ENCODE measurements at regions not wholly inside any gene's neighbourhood (a gene's known extent, or its start where the extent isn't known, plus 50 kb on each side); places are given as distances from the start of the nearest gene placed in this dataset.
"Not testable (repeated sequence)": the region's sequence is repeated elsewhere in the genome, so short reads cannot be mapped to it uniquely, and the experiment has no call there.

GRCh38 chr11:98277251-98277912 lies 743.4 kb upstream of the CNTN5 start:
- DNase-seq: no peak

- DNase-seq: no peak
These were observed 731.0 kb upstream of the CNTN5 start for GRCh38 chr11:98289617-98290263.

- DNase-seq: no peak
These were observed 724.5 kb upstream of the CNTN5 start for GRCh38 chr11:98296091-98296880.

- DNase-seq: no peak
These were observed 720.0 kb upstream of the CNTN5 start for GRCh38 chr11:98300719-98301118.

GRCh38 chr11:98307827-98308491 lies 712.8 kb upstream of the CNTN5 start:
- no peak for DNase-seq

GRCh38 chr11:98330306-98330705 lies 690.4 kb upstream of the CNTN5 start:
- not testable (repeated sequence) for DNase-seq

- DNase-seq: no peak
These were observed 662.2 kb upstream of the CNTN5 start for GRCh38 chr11:98358551-98358950.

- DNase-seq: no peak
These were observed 655.6 kb upstream of the CNTN5 start for GRCh38 chr11:98365190-98365589.

- no peak for DNase-seq
These were observed 654.8 kb upstream of the CNTN5 start for GRCh38 chr11:98365941-98366340.

- DNase-seq: no peak
These were observed 630.4 kb upstream of the CNTN5 start for GRCh38 chr11:98390391-98390790.

- not testable (repeated sequence) for DNase-seq
These were observed 626.2 kb upstream of the CNTN5 start for GRCh38 chr11:98394500-98394899.

GRCh38 chr11:98398508-98398907 lies 622.2 kb upstream of the CNTN5 start:
- no peak for DNase-seq

GRCh38 chr11:98409069-98409468 lies 611.7 kb upstream of the CNTN5 start:
- DNase-seq: no peak

- DNase-seq: no peak
These were observed 609.0 kb upstream of the CNTN5 start for GRCh38 chr11:98411777-98412176.

- no peak for DNase-seq
These were observed 603.4 kb upstream of the CNTN5 start for GRCh38 chr11:98417256-98417755.

- no peak for DNase-seq
These were observed 596.8 kb upstream of the CNTN5 start for GRCh38 chr11:98423933-98424332.

GRCh38 chr11:98424773-98425172 lies 596.0 kb upstream of the CNTN5 start:
- DNase-seq: not testable (repeated sequence)

- DNase-seq: no peak
These were observed 589.0 kb upstream of the CNTN5 start for GRCh38 chr11:98431463-98432359.

GRCh38 chr11:98434296-98434695 lies 586.5 kb upstream of the CNTN5 start:
- DNase-seq: no peak

- DNase-seq: no peak
These were observed 567.4 kb upstream of the CNTN5 start for GRCh38 chr11:98453378-98453777.

GRCh38 chr11:98455500-98456307 lies 565.0 kb upstream of the CNTN5 start:
- DNase-seq: no peak
